COLO668 (cell line): ENCODE measurements at regions not wholly inside any gene's neighbourhood (a gene's known extent, or its start where the extent isn't known, plus 50 kb on each side); places are given as distances from the start of the nearest gene placed in this dataset.

Experiments used
- DNase-seq: peaks from one replicate; lab custom pipeline; 2025; ENCODE audit not compliant: unreplicated experiment; lab: John Stamatoyannopoulos, UW

DNA sequence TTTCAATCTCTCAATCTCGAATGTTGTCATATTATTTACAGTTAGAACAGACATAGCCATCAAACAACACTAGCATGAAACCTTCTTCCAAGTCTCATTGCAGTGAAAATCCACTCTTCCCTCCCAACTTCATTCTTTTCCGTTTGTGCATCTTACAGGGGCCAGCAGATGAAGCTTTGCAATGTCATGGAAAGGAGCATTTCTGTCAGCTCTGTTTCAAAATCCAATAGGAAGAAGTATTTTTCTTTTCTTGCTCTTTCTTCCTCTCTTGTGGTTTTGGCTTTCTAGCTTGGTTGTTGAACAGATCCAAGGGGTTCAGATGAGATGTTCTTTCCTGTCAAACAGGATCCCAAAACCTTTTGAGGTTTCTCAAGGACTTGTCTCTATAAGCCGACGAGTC lies 416.6 kb downstream of the AEBP2 start:
- DNase-seq, result no peak

DNA sequence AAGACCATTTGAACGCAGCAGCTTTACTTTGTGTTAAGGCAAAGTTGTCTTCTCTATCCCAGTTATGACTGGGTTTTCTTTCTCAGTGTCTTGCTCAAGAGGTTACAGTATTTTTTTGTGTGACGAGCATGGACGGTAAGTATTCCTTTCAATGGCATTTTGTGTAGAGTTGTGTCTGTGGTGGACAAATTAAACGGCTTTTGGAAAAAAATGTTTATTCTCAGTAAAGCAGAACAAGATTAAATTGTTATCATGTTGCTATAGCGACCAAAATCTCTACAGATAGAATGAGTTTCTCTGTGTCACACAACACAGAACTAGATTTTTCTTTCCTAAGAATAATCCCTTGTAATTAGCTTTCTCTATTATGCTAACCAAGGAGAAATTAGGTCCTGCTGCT lies 417.1 kb downstream of the AEBP2 start:
- no peak for DNase-seq

DNA sequence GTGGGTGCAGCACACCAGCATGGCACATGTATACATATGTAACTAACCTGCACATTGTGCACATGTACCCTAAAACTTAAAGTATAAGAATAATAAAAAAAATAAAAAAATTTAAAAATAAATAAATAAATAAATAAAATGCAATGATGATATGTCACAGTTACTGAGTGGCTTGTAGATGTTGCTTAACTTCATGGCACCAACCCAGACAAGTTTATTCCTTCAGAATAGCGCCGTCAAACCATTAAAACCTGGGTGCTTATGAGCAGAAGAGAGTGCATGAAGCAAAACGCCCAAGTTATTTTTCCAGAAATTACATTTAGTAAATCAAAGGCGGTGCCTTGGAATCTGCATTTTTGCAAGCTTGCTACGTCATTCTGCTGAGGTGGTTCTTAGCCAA lies 417.9 kb downstream of the AEBP2 start:
- DNase-seq, result no peak

GRCh38 chr12:19867151-19867550 lies 427.9 kb downstream of the AEBP2 start:
- no peak for DNase-seq

- DNase-seq, result no peak
Observed at GRCh38 chr12:19867970-19868369, 428.7 kb downstream of the AEBP2 start.

DNA sequence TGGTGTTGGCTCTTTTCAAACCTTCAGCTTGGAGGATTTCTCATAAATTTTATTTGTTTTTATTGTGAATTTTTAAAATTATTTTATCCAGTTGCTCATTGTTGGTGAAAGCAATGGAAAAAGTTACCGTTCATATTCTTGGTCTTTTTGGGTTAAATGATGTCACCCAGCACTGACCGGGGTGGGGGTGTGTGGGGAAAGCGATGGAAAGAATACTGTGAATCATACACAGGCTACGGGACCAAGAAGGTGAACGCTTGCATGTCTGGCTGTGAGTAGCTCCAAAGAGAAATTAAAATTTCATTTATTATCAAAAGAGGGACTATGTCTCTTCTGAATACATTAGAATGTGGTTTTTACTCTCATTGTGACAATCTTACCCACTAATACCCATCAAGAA lies 430.1 kb downstream of the AEBP2 start:
- no peak for DNase-seq

DNA sequence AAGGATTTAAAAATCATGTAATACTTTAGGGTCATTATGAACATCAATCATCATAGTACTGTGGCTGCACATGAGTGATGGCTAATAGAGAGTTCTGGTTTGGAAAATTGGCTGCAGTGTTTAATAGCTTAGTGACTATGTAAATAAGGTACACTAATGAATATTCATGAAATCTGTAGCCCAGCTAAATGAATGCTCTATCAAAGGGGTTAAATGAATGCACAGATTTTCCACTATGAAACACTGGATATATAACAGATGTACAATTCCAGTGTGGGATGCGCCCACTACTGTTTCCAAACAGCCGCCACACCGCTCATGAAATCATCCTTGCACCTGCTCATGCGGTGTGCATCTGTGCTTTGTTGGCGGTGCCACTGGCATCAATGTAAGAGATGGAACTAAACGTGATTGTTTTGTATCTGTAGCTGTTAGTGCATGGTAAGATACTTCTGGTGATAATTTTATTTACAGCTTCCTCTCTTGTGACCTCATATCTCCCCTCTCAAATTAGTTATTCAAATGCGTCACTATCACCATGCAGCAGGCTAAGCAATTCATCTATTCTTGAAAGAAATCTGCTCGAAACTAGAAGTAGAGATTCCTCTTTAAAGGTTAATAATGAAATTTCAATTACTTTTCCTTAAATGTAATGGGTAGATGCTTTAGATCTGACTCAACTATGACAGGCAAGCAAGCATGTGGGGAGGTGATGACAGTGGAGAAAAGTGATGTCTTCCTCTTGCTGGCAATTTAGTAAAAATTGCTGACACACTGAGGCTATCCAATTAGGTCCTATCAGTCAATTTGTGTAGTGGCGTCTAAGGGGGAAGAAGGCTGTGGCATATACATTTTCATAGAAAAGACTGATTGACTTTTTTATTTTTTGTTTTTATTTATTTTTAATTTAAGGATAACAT lies 433.6 kb downstream of the AEBP2 start:
- peak; percentile 4 for DNase-seq

DNA sequence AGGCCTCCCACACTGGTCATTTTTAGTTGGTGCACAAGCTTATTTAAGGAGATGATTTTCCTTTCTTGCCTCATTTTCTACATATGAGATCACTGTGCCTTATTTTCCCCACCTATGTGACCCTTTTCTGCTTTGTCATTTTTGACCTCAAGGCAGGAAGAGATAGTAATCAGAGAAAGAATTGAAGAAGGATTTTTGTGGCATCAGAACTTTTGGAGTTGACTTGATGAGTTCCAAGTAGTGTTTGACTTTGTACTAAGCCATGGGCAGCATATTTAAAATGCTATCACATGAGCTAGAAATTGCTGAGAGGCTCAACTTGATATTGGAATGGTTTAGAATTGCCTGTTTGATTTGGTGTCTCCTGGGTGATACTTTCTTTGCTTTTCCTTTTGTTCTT lies 440.8 kb downstream of the AEBP2 start:
- DNase-seq, result no peak

DNA sequence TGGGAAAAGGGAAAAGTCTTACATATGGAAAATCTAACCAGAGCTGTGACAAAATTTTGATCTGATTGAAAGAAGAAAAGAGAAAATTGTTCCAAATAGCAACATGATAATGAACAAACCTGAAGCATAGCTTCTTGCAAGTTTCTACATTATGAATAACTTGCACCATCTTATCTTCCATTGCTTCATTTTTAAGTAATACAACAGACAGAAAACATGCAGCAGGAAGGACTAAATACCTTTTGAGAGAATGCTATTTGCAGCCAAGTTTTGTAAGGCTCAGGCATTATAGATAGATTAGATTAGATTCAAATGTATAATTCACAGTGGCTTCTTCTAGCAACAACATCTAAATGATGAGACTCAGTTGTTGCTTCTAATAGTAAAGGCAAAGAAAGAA lies 441.4 kb downstream of the AEBP2 start:
- DNase-seq, result no peak

- no peak for DNase-seq
Observed at GRCh38 chr12:19882346-19882745, 443.1 kb downstream of the AEBP2 start.

DNA sequence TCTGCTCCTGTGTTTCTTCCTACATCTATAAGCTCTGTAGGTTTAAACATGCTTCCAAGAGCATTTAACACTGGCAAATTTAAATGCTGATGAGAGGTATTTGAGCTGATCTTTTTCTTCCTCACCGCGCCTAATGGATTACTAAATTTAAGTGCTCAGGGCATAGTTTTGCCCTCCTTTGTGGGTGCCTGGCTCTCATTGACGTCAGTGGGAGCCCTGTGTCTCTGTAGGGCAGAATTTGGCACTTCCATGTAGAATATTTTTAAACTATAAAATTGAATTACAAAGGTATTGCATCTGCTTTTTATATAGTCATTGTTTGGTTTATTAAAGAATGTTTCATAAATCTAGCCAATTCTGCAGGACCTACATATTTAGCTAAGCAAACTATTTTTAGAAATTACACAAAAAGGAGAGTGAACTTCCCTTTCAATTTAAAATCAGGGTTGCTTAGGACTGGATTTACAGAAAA lies 444.8 kb downstream of the AEBP2 start:
- DNase-seq, result no peak

DNA sequence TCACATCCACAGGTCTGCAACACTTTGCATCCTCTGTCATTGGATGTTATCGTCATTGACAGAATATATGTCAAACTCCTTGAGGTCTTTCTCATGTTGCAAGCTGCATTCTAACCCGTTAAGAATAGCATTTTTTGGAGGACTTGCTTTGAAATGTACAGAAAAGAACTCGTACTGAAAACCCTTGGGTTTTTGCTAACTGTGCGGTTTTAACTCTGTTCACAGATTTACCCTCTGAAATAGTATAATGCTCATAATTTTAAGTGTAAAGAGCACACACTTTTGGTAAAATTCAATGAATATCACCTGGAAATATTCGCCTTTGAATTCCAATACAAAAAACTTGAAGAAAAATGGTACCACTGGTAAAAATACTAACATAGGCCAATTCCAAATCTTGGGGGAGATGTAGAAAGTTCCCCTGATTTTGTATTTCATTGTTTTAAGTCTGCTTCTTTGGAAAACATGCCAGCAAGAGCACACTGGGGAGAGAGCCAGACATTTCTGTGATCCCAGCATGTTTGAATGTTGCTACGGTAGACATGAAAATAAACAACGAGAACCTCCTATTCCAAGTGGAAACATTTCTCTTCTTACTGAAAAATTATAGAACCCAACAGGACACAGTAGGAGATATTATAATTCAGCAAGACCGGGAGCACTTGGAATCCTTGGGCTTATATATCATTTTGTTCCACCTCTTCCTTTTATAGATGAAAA lies 446.0 kb downstream of the AEBP2 start:
- no peak for DNase-seq

GRCh38 chr12:19886065-19886464 lies 446.8 kb downstream of the AEBP2 start:
- DNase-seq, result no peak

GRCh38 chr12:19886639-19887064 lies 447.4 kb downstream of the AEBP2 start:
- DNase-seq, result no peak

DNA sequence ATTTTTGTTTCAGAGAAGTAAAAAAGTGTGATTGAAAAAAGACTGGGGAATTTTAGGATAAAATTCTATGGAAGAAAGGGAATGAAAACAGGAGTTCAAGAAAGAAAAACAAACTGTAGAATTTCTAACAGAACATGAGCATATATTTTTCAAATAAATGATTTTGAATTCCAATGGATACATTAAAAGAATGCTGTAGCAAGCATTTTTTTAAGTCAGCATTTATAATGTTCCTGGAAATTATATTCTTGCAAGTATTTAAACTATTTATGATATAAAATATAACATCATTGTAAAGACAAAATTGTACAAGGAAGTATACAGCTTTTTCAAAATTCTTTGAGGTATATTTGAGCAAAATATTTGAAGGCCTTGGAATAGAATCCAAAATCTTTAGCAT lies 450.7 kb downstream of the AEBP2 start:
- DNase-seq, result no peak

DNA sequence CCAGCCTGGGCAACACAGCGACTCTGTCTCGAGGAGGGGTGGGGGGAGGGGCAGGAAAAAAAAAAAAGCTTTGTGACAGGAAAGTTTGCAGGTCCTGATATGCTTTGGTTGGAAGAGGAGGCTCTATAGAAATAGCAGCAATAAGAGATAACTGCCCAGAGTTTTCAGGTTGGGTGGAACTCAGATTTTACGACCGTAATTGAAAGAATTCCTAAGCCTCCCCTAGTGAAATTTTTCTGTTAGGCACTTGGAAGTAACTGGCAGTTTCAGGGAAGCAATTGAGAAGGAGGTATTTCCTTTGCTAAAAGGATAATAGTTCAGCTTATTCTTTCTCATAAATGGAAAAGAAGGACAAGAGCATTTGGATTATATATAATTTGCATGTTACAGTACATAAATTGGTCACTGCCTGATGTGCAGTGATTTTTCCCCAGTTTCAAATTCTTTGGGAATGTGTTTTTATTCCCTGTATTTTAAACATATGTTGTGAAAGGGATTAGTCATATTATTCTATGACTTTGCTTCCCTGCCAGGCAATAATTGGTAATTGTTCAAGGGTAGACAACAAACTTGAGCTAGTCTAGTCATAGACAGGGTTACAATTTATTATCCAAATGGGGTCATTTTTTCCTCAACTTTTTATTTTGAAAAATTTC lies 452.8 kb downstream of the AEBP2 start:
- DNase-seq, result no peak

GRCh38 chr12:19893514-19893913 lies 454.2 kb downstream of the AEBP2 start:
- no peak for DNase-seq

- no peak for DNase-seq
Observed at GRCh38 chr12:19894050-19894449, 454.8 kb downstream of the AEBP2 start.

DNA sequence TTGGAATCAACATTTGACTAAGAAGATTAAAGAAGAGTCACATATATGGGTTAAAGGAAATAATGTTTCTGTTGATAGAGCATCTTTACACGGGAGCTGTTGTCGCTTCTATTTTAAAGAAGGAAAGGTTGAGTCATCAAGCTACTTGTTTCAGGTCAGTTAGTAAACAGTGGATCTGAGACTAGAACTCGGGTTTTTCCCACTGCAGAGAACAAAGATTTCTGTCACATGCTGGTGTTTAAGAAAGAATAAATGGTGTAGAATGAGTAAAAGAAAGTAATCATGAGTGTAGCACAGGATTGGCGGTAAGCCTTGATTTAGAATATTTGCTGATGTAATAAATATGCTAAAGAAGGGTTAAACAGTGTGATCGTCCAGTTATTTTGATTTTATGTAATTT lies 455.5 kb downstream of the AEBP2 start:
- no peak for DNase-seq

GRCh38 chr12:19895246-19896020 lies 456.1 kb downstream of the AEBP2 start:
- no peak for DNase-seq

GRCh38 chr12:19896041-19896440 lies 456.7 kb downstream of the AEBP2 start:
- no peak for DNase-seq
